GM04503 (cell line): ENCODE measurements at regions not wholly inside any gene's neighbourhood (a gene's known extent, or its start where the extent isn't known, plus 50 kb on each side); places are given as distances from the start of the nearest gene placed in this dataset.
"Not testable (repeated sequence)": the region's sequence is repeated elsewhere in the genome, so short reads cannot be mapped to it uniquely, and the experiment has no call there.

Experiments used
- DNase-seq: peaks from one replicate; pipeline ENCODE4 v3.0.0-alpha.2; 2012; ENCODE audit warnings: low read depth

DNA sequence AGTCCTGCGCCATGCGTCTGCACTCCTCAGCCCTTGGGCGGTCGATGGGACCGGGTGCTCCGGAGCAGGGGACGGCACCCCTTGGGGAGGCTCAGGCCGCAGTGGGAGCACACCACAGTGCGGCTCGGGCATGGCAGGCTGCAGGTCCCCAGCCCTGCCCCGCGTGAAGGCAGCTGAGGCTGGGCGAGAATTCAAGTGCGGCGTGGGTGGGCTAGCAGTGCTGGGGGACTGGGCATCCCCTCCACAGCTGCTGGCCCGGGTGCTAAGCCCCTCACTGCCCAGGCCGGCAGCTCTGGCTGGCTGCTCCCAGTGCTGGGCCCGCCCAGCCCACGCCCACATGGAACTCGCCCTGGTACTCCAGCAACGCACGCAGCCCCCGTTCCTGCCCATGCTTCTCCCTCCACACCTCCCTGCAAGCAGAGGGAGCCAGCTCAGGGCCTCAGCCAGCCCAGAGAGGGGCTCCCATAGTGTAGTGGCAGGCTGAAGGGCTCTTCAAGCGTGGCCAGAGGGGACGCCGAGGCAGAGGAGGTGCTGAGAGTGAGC lies 198.3 kb upstream of the CNTNAP5 start:
- DNase-seq: no peak

DNA sequence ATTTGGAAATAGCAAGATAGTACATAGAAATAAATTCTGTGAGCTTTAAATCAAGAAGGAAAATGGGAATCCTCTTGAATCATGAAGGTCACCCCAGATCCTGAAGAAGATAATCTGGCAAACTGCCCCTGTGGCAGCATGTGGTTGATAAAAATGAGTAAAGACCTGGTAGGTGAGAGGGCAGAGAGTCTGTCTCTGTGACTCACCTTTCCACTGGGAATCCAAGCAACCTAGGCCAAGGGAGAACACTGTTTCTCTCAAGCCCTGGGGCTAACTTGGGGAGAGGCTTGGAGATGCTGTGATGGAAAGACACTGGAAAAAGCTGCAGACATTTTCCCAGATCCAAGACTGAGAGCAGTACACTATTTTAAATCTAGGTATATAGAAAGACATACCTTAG lies 185.8 kb upstream of the CNTNAP5 start:
- DNase-seq: no peak

DNA sequence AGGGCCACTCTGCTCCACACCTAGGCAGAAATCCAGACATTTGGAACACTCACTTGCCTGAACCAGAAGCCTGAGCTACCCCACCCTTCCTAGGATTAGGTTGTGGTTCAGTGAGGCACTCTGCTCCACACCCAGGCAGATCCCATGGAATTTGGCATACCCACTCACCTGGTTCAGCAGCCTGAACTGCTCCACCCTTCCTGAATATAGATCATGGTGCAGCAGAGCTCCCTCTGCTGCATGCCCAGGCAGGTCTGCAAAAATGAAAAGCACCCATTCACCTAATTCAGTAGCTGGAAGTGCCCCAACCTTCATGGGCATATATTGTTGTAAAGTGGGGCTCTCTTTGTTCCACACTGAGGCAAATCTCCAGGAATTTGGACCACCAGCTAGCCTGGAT lies 185.1 kb upstream of the CNTNAP5 start:
- DNase-seq: no peak

DNA sequence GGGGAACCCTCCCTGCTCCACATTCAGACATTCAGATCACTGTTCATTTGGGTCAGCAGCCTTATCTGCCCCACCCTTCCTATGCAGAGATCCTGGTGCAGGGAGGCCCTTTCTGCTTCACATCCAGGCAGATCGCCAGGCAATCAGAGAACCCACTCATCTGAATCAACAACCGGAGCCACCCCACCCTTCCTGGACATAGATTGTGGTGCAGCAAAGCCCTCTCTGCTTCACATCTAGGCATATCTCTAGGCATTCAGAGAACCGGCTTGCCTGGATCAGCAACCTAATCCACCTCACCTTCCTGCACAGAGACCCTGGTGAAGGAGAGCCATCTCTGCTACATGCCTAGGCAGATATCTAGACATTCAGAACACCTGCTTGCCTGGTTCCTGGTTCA lies 184.5 kb upstream of the CNTNAP5 start:
- DNase-seq: no peak

DNA sequence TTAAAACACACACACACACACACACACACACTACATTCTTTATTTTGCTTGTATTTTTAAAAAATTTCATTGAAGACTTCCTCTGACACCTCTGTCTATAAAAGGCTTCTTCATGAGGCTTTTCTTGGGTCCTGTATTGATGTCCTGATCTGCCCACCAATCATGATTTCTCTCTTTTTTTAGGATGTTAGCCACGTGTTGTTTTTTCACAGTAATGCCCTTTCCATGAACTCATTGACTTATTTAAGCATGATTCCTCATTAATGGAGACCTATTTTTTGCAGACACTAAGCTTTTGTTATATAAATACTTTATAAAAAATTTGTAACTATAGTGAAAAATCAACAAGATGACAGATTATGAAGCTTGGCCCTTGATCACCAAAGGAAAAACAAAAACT lies 173.8 kb upstream of the CNTNAP5 start:
- DNase-seq: no peak

DNA sequence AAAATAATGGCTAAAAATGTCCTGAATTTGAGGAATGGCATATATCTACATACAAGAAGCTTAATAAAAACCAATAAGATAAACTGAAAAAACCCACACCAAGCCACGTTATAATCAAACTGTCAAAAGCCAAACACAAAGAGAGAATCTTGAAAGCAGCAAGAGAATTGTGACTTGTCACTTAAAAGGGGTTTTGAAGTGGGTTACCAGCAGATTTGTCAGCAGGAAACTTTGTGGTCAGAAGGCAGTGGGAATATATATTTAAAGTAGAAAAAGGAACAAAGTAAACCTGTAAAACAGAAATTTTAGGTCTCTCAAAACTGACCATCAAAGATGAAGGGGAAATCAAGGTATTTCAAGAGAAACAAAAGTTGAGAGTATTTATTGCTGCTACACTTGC lies 171.9 kb upstream of the CNTNAP5 start:
- no peak for DNase-seq

DNA sequence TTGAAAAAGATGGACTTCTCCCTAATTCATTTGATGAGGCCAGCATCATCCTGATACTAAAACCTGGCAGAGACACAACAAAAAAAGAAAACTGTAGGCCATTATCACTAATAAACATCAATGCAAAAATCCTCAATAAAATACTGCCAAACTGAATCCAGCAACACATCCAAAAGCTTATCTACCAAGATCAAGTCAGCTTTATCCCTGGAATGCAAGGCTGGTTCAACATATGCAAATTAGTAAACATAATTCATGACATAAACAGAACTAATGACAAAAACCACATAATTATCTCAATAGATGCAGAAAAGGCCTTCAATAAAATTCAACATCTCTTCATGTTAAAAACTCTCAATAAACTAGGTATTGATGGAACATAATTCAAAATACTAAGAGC lies 166.1 kb upstream of the CNTNAP5 start:
- DNase-seq: not testable (repeated sequence)

DNA sequence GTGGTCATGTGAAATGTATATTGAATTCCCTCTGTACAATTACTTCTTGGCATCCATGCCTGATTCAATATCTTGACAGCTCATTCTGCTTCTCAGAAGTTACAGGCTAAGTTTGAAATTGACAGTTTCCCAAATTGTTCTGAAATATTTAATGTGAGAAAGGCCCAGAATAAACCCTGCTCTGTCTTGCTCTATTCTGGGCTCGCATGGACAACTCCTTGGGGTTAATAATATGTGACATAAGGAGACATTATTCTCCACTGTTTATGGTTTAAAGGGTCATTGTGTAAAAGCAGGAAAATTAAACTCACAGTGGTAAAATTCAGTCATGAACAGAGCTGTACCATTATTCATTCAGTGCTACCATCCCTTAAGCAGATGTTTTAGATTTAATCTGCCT lies 160.7 kb upstream of the CNTNAP5 start:
- DNase-seq: no peak

DNA sequence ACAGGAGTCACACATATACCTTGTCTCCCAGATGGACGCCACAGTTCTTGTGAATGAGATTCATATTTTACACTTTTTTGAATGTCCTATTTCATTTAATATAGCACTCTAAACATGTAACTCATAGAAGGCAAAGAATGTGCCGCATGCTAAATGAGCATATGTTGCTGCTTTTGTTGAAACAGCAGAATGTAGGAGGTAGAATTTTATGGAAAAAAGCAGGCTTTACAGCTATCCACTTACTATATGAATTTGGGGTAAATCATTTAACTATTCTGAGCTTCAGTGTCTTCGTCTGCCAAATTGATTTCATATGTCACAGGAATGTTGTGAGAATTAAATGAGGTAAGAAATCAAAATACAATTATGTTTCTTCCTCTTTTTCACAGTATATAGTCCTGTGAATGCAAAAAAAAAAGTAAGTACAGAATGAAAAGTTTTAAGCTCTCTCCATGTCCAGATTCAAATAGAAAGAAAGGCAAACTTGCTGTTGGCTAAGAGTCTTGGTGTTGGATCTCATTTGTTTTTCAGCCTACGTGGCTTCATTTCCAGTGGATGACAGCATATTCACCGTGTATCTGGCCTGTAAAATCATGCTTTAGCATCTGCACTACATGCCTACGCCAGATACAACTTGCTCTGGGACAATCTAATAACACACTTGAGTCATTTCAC lies 154.7 kb upstream of the CNTNAP5 start:
- DNase-seq: no peak

DNA sequence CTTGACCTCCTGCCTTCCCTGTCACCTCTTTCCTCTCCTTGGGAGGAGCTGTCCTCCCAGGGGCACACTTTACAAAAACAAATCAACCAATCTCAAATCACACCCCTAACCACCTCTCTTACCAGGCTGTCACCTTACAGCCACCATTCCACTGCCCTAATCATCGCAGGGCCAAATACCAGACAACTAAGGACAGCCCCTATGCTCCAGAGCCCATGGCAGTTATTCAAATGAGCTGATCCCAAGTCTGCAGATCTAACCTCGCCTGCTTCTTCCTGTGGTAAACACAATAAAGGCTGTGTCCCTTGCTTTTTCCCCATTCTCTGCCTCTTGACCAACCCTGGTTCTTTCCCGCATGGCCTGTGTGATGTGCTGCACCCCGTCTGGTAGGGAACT lies 154.2 kb upstream of the CNTNAP5 start:
- no peak for DNase-seq

DNA sequence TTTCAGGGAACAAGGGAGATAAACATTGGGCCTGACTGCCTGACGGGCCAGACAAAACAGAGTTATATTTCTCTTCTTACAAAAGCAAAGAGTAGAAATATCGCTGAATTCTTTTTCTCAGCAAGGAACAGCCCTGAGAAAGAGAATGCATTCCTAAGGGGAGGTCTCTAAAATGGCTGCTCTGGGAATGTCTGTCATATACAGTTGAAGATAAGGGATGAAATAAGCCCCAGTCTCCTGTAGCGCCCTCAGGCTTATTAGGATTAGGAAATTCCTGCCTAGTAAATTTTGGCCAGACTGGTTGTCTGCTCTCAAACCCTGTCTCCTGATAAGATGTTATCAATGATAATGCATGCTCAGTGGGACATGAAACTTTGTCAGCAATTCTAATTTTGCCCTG lies 134.9 kb upstream of the CNTNAP5 start:
- DNase-seq: no peak

DNA sequence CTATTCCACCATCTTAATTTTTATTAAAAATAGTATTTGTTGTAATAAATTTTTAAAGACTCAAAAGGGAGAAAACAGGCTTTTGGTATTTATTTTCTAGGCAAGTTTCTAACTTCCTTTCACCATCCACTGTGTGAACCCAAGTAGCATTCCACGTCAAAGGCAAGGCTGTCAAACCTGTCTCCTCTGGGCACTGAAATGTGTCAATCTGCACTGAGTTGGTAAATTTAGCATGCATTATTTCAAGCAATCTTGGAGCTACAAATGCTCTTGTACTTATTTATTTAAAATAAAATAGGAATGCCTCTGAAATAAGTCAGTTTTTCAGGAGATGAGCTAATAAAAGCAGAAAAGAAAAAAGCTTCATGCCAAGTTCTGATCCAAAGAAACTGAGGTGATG lies 130.9 kb upstream of the CNTNAP5 start:
- no peak for DNase-seq

DNA sequence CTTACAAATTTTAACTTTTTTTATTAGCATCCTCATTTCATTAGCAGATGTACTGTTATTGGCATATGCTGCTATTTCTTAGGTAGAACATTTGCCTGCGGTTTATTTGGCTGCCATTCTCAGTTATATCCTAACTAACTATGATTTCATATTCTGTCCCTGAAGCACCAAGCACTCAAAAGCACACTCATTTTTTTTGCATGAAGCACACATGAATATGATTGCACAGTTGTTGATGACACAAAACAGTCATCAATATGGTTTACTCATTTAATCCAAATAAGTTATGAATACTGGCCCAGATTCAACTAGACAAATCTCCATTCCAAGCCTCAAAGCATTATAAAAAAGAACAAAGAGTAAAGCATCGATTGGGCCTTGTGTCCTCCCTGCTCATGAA lies 129.4 kb upstream of the CNTNAP5 start:
- DNase-seq: no peak

DNA sequence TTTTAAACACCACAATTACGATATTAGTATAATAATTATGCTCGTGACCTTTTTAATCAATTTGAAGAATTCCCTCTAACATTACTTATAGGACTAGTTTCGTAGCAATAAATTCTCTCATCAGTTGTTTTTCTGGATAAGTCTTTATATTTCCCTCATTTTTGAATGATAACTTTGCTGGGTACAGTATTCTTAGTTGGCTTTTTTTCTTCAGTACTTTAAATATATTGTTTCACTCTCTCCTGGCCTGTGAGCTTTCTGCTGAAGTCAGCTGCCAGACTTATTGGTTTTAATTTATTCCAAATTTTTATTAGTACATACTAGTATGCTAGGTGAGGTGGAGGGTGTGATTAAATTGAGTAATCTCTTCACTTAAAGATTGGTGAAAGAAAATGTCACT lies 123.8 kb upstream of the CNTNAP5 start:
- DNase-seq: no peak

DNA sequence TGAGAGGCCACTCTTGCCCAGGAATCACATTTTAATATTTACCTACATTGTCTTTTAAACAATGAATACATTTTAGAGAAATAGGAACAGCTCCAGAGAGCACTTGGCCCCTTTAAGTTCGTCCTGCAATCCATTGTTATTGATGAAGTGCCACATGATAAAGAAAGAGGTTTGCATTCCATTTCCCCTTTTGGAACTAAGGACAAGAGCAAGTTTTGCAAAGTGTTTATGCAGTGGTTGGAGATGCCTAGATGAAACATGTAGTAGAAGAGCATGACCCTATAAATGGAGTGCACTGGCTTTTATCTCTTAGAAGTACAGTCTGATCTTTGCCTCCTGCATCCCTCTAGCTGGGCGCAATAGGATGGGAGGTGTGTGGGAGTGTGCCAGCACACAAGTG lies 118.7 kb upstream of the CNTNAP5 start:
- DNase-seq: no peak

DNA sequence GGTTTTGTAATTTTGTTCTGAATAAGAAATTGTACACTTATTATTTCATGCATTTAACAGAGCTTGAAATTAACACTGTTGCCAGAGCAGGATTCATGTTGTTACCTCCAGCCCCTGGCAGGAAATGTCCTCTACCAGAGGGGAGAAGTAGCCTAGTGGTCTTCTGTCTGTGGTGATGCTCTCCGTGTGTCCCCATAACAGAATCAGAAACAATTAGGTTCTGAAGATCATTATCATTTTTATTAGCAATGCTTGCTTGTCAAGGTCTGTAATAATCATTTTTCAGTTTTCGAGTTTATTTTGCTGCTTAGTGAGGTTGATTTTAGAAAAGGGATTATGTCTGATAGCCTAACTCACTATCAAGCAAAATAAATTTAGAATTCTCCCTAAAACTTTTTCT lies 116.6 kb upstream of the CNTNAP5 start:
- DNase-seq: no peak

DNA sequence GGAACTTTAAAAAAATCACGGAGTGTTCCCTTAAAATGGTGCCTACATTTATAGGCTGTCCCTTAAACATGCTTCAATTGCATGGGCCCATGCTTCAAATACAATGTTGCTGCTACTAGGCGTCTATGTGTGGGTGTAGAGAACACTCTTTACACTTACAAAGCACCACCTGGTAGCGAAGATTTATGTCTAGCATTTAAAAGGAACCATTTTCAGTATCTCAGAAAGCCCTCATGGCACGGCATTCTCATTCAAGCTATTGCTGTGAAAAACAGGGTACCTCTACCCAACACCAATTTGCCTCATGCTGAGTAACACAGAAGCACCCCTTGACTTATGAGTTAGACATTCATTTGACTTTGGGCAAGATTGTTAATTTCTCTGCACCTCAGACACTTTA lies 112.9 kb upstream of the CNTNAP5 start:
- DNase-seq: no peak

DNA sequence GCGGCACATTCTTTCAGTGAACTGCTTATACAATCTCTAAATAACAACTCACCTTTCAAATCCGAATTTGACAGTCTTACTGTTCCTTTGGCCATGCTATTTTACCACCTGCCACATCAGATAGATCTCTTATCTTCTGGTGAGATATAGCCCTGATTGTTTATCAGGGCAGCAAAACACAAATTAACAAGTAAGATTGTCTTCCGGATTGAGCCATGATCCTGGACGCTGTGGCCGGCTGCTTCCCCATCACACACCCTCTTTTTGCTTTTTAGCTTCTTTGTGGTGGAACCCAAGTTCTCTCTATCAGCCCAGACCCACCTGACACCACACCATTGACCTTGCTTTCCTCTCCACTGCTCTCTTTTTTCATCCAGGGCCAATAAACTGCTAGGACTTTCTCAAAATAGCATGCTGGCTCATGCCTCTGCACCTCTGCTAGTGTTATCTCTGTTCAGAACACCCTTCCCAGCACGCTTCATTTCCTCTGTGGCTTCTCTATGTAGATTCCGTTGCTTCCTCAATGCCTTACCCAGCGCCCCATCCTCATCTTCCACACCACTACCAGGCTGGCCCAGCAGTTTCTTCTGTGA lies 111.8 kb upstream of the CNTNAP5 start:
- DNase-seq: no peak

DNA sequence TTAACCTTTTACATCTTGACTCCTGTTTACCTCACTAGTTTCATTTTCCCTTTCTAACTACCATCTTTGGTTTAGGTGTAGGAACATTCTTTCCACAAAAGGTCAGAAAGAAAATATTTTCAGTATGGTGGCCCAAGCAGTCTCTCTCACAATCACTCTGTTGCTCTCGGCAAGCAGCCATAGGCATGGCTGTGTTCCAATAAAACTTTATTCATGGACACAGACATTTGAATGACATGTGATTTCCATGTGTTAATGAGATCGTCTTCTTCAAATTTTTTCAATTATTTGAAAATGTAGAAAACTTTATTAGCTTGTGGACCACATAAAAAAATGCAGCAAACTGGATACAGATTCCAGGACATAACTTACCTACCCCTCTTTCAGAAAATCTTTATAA lies 109.7 kb upstream of the CNTNAP5 start:
- DNase-seq: no peak

DNA sequence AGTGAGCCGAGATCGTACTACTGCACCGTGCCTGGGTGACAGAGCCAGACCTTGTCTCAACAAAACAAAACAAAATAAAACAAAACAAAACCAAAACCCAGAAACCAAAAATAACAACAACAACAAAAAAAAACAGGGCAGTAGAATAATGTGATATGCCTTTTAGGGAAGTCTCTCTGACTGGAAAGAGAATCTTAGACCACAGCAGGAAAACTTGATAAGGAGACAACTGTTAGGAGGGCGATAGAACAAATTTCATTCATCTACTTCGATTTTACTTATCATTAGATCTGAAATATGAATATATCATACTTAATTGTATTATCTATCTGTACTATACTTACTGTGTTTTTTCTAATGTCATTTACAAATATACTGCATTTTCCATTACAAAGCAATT lies 109.0 kb upstream of the CNTNAP5 start:
- no peak for DNase-seq

DNA sequence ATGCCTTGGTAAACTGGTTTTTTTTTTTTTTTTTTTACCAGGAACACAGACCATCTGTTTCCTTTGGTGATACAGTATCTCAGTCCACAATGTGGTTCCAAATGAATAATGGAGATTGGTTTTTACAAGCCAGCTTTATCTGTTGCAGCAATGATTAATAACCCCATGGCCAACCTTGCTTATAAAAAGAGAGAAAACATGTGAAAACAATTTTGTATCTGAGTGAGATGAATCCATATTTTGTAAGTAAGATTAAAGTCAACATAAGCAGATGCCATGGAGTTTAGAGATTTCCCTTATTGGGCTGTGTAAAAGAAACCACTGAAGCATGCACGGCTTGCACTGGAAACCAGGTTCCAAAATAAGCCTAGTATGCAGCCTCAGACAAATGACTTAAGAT lies 108.6 kb upstream of the CNTNAP5 start:
- DNase-seq: no peak

DNA sequence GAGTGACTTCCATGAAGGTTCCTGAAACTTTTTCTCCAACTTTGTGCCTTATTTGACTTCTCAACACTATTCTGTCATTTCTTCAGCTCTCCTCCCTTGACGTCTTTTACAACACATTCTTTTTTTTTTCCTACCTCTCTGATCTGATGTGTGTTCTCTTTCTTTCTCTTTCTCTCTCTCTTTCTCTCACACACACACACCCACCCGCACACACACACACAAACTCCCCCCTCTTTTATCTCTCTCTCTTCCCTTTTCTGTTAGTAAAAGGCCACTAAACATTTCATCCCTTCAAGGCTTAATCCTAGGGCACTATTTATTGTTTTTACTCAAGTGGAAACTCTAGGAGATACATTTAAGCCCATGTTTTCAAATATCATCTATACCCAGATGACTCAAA lies 107.8 kb upstream of the CNTNAP5 start:
- DNase-seq: no peak

DNA sequence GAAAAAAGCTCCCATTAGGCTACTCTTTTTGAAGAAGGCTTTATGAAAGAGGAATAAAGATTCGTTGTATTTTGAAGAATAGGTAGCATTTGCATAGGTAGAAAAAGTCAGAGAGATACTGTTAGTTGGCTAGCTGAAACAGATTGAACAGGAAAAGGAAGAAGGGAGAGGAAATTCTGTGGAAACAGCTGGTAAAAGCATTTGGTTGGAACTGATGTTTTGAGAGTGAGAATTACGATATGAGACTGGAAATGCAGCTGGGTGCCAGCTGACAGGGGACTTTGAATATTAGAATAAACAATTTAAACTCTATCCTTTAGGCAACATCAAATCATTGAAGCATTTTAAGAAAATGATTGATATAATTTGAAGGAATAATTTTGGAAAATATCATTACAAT lies 96.7 kb upstream of the CNTNAP5 start:
- no peak for DNase-seq

DNA sequence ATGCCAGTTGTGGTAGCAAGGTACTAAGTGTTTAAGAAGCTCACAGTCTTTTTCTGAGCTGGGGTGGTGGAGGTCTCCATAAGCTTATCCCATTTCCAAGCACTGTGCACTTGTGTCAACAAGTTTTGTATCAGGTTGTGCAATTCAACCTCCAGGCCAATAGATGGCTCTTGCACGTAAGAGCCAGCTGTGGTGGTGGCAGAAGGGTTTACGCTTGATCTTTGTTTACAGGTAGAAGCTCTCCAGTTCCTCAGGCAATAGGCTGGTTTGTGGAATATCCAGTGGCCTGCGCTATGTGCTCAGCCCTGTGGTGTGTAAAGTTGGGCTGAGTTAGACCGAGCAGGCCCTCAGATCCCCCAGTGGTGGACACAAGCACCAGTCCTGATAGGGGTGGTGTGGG lies 89.7 kb upstream of the CNTNAP5 start:
- no peak for DNase-seq
